ENCODE measurements at regions not wholly inside any gene's neighbourhood (a gene's known extent, or its start where the extent isn't known, plus 50 kb on each side); places are given as distances from the start of the nearest gene placed in this dataset.

- DNase-seq (ENCODE audit: low spot score): no peak
Measured at GRCh38 chr18:51582551-51582950, 385.1 kb upstream of the MEX3C start.

DNA sequence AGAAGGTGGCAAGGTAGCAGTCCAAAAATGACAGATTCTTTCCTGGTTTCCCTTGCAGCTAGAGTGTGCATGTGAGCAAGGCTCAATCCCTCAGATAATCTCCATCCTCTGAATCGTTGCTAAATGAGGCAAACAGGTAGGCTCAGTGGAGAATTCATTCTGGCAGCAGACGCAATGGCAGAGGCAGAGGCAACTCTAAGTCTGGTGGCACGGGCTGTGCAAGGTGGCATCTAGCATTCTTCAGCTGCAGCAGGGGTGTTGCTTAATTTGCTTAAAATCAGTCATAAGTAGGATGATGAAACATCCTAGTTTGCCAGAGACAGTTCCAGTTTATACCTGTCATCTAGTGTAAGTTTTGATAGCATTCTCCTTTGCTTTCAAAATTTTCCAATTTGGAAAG is 391.1 kb upstream of the MEX3C start:
- DNase-seq (ENCODE audit: low spot score): no peak

- no peak for DNase-seq (ENCODE audit: low spot score)
Measured at GRCh38 chr18:51593931-51594330, 396.4 kb upstream of the MEX3C start.

GRCh38 chr18:51603111-51603510 is 405.6 kb upstream of the MEX3C start:
- no peak for DNase-seq (ENCODE audit: low spot score)

- no peak for DNase-seq (ENCODE audit: low spot score)
Measured at GRCh38 chr18:51603551-51603950, 406.1 kb upstream of the MEX3C start.

- no peak for DNase-seq (ENCODE audit: low spot score)
Measured at GRCh38 chr18:51610481-51610880, 413.0 kb upstream of the MEX3C start.

DNA sequence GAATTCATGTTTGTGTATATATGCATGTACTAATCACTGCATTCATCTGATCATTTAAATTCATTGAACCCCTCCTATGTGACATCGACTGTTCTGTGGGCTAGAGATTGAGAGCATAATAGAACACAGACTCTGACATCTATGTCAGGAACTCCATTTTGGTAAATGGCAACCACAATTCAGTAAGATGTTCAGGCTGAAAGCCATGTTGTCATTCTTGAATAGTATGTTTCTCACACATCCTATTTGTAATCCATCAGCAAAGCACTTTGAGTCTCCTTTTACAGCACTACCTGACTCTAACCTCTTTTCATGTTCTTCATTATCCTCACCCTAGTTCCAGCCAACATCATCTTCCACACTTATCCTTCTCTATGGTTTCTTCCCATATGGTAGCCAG is 413.8 kb upstream of the MEX3C start:
- DNase-seq (ENCODE audit: low spot score): no peak

- DNase-seq (ENCODE audit: low spot score): peak; percentile 23
Measured at GRCh38 chr18:51614033-51614432, 416.6 kb upstream of the MEX3C start.

GRCh38 chr18:51614967-51615571 is 417.6 kb upstream of the MEX3C start:
- no peak for DNase-seq (ENCODE audit: low spot score)

DNA sequence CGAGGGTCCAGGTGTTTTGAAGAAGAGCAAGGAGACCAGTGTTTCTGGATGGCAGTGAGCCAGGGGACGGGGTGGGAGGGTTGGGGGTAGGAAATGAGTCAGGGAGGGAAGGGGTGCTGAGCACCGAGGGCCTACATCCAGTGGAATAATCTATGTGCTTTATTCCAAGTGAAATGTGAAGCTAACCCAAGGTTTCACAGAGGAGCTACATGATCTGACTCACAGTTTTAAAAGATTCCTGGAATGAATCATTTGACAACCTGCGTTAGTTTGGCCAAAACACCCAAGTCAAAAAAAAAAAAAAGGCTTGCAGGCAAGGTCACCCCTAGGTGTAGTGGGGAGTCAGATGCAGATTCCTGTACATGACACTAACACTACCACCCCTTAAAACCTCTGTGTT is 419.7 kb upstream of the MEX3C start:
- DNase-seq (ENCODE audit: low spot score): no peak

DNA sequence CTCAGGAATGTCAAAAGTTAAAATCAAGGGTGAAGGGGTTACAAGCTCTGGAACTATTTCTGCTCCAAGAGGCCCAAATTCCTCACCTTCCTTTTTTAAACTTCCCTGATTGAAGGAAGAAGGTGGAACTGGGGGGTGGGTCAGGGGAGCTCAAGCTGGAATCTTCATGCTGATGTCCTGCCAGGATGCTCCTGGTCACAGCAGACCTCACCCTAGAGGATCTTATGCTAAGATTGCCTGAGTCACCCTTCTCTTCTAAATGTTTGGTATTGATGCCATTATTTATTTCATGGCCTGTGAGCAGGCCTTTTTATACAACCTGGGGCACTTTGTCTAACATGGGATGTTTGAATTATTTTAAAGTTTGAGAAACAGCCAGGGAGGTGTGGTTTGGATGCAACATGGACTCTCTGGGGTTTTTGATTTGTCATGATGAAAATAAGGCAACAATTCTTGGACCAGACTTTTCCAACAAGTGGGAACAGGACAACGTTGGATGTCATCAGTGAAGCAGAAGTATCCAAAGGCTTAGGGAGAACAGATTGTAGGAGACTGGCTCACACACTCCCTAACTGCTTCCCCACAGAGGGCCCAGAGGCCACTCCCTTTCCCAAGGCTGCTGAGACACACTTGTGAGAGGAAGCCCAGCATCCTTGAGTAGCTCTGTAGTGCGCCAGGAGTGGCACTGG is 420.2 kb upstream of the MEX3C start:
- no peak for DNase-seq (ENCODE audit: low spot score)

- no peak for DNase-seq (ENCODE audit: low spot score)
Measured at GRCh38 chr18:51619283-51619682, 421.8 kb upstream of the MEX3C start.

DNA sequence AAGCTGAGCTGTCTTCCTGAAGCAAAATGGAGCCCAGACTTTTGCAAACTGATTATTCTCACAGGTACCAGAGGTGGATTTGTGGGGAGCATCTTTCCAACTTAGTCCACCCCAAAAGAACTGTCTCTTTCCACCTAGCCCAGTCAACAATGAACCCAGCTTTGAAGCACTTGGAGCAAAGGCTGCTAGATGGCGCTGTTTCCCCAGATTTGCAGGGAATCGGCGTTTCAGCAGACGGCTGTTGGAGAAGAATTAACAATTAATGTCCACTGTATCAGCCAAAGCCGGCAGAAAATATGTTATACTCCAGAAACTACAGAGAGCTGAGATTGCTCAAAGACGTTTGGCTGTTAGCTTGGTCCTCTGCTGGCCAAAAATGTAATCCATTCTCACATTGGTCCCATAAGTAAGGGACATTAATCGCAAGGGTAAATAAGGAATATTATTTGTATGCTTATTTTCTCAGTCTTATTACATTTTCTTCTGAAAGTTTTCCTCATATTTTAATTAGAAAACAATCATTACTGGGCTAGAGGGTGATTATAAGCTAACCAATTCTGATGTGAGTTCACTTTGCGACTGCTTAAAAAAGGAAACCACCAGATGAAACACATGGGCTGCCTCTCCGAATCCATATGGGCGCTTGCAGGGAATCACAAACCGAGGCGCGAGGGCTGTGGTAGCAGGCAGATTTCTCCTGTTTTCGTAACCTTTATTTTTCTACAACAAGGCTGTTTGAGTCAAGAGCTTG is 423.8 kb upstream of the MEX3C start:
- DNase-seq (ENCODE audit: low spot score): peak; percentile 45

GRCh38 chr18:51621864-51622160 is 424.3 kb upstream of the MEX3C start:
- DNase-seq (ENCODE audit: low spot score): no peak

GRCh38 chr18:51622702-51623101 is 425.2 kb upstream of the MEX3C start:
- no peak for DNase-seq (ENCODE audit: low spot score)

- DNase-seq (ENCODE audit: low spot score): no peak
Measured at GRCh38 chr18:51623653-51624052, 426.2 kb upstream of the MEX3C start.

DNA sequence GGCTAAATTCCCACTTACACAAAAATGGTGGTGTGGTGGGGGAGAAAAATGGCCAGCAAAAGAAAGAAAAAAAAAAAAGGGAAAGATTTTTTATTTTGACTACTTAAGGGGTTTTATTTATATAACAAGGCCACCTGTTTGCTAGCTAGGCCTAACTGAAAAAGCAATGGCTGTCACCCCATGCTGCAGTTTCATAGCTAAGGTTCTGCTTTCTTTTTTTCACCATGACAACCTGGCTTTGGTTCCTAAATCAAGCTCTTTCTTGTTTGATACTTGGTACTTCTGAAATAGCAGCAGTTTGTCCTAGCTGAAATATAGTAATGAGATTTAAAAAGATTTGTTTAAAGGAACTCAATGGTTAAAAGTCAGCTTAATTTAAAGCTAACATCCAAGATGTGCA is 433.2 kb upstream of the MEX3C start:
- DNase-seq (ENCODE audit: low spot score): no peak

GRCh38 chr18:51637881-51638280 is 440.4 kb upstream of the MEX3C start:
- DNase-seq (ENCODE audit: low spot score): no peak

DNA sequence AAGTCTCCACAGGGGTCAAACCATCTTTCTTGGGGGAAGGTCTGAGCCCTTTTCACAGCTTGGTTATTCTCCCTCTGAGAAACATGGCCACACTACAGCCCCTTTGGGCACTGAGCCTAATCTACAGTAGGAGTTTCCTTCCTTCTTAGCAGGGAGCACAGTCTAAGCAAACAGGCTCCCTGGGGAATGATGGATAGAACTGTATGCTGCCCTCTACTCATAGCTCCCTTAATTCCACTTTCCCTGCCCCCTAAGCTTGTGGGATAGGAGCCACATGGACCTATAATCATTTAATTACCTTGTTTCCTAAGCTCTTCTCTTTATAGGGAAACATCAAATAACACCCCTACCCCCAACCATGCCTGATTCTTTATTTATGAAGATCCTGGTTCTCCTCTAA is 442.1 kb upstream of the MEX3C start:
- DNase-seq (ENCODE audit: low spot score): no peak

GRCh38 chr18:51643483-51643882 is 446.0 kb upstream of the MEX3C start:
- DNase-seq (ENCODE audit: low spot score): no peak

- no peak for DNase-seq (ENCODE audit: low spot score)
Measured at GRCh38 chr18:51645607-51646006, 448.1 kb upstream of the MEX3C start.

DNA sequence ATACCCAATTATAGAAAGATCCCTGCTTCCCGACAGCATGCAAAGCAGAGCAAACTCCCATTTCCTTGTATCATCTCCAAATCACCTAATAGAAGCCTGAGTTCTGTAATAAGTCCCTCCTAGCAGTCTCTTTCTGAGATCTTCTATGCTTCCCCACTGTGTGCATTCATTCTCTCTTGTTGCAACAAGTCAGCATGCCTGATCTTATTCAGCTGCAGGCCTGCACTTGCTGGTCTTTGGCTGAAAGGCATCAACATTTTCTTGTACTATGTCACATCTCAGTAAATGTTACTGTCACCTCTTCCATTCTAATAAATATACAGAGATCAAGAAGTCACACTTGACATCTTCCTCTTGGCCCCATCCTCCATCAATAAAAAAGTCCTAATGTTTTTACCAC is 449.9 kb upstream of the MEX3C start:
- DNase-seq (ENCODE audit: low spot score): no peak

GRCh38 chr18:51647942-51648341 is 450.5 kb upstream of the MEX3C start:
- no peak for DNase-seq (ENCODE audit: low spot score)

DNA sequence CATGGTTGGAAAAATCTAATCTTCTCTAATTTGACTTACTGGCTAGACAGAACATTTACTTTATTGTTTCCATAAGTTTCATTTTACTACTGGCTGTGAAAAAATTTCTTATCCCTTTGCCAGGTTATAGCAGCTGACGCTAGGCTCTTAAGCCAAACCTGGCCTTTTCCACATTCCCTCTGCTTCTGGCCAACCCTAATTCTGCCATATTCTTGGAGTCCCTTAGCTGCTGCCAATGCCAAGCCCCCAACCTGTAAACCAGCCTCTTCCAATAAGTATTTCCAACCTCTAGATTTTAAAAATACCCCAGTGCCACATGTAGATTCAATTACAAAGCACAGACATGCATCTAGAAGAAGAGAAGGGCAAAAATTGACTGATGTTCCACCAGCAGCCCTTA is 452.3 kb upstream of the MEX3C start:
- no peak for DNase-seq (ENCODE audit: low spot score)
